Fibroblast of upper back skin (primary cell): ENCODE measurements at regions not wholly inside any gene's neighbourhood (a gene's known extent, or its start where the extent isn't known, plus 50 kb on each side); places are given as distances from the start of the nearest gene placed in this dataset.
"Not testable (repeated sequence)": the region's sequence is repeated elsewhere in the genome, so short reads cannot be mapped to it uniquely, and the experiment has no call there.

Source experiments
- DNase-seq: peaks from one replicate; pipeline ENCODE4 v3.0.0-alpha.2; 2013

DNA sequence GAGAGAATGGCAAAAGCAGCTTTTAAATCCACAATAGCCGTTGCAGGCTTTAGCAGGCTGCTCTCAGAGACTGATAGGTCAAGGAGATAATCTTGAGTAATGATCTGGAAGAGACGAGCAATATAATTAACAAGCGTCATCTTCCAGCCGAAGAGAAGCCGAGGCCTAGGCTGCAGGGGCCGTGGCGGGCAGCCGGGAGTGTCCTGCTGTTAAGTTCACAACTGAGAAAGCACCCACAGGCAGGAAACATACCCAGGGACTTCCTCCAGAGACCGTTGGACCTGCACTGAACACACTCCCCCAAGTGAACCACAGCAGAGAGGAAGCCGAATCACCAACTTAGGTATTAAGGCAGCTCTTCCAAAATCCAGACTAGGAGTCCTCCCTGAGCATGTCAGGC, 182.3 kb downstream of the IRX2 start:
- no peak for DNase-seq

DNA sequence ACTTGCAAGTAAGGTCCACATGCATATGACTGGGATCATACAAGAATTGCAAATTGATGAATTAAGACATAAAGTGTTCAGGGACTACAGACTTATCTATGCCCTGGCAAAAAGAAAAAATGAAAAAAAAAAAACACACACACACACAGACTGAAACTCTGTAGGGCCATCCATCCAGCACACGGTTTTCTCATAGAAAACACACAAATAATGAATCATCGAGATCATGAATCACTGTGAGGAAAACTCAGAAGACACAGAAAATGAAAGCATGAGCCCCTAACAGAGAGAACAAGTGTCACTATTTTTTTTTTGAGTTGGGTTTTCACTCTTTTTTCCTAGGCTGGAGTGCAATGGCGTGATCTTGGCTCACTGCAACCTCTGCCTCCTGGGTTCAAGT, 185.2 kb downstream of the IRX2 start:
- no peak for DNase-seq

DNA sequence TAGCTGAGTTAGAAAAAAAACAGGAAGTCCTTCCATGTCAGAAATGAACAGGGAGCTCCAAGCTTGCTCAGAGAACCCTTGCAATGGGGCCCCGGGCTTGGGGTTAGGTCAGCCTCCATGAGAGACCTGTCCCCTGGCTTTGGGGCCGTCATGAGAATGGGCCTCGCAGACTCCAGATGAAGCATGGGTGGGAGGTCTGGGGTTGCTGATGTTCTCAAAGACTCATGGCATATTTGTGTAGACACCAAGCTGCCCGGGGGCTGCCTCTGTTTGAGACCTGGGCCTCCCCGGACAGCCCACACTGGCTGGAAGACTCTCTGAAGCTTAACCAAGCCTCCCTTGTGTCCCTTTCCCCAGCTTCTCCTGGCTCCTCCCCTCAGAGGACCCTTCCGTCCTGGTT, 186.3 kb downstream of the IRX2 start:
- DNase-seq, result no peak

DNA sequence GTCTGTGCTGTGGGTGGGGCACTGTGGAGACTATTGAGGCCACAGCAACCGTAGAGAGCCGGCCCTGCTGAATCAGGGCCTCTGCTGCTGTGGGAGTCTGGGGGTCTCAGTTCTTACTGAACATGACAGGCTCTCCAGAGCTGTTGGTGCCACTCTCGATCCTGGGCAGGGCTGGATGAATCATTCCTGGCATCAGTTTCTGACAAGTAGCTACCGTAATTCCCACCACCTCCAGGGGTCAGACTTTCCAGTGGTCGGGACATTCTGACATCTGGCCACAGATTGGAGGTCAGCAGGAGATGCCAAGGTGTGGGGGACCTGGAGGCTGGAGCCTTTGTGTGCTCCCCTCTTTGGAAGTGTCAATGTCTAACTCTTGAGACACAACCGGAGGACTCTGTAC, 188.4 kb downstream of the IRX2 start:
- no peak for DNase-seq

DNA sequence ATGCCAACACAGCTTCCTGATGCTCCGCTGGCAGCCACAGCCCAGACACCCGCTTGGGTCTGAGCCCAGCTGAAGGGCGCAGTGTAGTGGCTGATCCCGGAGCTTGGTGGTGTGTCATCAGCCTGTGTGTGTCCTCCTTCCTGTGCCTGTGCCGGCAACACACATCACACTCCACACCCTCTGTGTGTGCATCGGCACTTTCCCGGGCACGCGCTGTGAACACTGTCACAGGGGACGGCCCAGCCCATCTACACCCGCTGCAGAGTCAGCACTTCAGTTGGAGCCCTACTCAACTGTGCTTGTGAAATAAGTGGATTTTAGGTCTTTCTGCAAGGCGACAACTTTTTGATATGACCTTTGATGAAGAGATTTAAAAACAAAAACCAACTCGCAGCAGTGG, 189.4 kb downstream of the IRX2 start:
- no peak for DNase-seq

DNA sequence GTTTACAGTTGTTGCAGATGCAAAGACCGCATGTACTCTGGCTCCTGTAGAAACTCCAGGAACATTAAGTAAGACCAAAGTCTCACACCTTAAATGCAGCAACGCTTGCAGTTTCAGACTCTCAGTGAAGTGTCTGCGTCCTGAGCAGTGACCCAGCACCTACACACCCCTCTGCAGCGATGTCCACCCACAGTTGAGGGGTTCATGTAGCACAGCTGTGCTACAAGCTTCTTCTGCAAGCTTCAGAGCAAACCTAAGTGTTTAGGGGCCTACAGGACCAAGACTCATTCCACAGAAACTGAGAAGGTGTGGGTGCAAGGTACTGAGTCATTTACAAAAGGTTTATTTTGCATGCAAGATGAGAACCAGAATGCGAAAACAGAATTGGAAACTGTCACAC, 191.0 kb downstream of the IRX2 start:
- no peak for DNase-seq

DNA sequence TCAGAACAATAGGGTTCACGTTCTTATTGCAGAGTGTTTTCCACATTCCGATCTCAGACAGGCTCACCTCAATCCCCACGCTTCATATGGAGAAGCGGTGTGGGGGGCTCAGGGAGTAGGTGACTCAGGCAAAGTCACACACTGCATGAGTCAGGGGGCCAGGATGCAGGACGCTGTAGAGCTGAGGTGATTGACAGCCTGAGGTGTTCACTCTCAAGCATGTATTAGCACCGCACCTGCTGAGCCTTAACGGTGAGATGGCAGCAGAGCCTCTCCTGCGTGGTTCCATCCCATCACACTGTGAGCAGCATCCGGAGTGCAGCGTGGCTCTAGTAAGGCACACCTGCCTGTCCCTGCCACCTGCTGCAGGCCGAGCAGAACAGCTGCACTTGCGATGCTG, 194.0 kb downstream of the IRX2 start:
- no peak for DNase-seq

DNA sequence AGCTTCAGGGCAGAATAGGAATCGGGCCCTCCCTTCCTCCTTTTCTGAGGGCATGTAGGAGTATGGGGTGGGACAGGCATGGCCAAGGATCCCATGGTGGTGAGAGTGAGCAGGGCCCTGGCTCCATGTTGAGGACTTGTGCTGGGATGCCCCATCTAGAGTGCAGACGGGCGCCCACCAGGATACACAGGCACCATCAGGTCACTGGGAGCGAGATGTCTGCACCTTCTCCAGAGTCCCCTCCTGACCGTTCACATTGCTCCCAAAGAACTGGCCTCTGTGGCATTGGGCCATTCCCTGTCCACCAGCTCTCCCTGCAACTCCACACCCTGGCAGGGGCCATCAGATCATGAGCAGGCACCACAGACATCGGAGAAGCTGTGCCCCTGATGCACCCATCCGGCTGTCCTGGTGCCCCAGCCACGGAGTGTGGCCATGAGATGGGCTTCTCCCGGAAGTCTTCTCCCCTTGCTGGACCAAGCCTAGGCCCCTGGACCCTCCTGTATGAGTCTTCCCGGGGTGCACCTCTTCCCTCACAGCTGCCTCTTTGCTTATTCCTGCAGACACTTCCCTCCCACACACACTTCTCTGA, 195.0 kb downstream of the IRX2 start:
- DNase-seq, result no peak

DNA sequence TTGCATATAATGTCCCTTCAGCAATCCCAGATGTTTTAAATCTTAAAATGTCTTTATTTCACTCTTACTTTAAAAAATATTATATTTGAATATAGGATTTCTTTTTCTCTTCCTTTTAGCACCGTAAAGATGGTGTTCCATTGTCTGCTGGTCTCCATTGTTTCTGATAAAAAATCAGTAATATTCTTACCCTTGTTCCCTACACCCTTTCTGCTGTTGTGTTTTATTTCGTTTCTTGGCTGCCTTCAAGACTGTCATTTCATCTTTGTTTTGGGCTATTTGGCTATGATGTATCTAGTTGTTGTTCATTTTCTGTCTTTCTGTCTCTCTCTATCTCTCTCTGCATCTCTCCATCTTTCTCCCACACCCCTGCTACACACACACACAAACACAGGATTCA, 197.9 kb downstream of the IRX2 start:
- DNase-seq, result no peak

DNA sequence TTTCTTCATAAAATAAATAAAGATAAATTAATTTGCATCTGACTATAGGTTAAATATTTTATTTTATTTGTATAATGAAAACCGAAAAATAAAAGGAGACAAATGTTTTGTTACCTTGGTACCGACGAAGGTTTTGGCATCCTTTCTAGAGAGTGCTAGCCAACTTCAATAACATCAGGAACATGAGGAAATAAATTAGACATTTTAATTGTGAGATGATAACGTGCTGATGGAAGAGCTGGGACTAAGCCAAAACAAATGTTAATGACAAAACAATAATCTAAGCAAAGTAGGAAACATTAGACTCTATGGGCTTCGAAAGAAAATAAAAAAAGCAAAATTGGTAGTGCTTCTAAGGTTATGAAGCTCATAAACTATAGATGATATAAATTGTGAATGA, 201.0 kb downstream of the IRX2 start:
- DNase-seq, result no peak

DNA sequence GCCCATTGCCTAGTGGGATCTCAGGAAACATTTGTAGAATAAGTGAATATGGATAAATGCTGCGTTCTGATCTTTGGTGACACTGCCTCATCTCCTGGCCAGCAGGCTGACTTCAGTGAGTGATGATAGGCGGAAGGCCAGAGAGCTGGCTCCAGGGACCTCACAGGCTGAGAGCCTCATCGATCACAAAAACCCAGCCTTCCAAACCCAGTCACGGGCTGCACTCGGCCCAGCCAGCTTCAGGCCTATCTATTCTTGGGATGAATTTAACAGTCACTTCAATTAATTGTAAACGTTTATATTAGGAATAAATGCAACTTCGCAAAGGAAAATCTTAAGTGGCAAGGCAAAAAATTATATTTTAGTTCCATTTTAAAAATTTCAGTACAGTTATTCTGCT, 201.6 kb downstream of the IRX2 start:
- no peak for DNase-seq

DNA sequence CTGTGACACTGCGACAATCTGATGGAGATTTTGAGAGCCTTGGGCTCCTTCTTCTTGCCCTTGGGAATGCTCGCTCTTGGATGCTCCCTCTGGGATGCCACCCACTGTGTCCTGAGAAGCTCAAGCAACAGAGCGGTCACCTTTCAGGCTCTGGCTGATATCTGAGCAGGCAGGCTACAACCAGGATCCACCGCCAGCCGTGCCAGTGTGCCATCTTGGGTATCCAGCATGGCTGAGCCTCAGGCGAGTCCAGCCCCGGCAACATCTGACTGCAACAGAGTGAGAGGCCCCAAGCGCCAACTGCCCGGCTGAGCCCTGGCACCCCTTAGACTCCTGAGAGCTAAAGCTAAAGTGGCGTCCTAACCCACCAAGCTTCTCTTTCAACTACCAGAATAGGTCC, 202.1 kb downstream of the IRX2 start:
- DNase-seq, result no peak

DNA sequence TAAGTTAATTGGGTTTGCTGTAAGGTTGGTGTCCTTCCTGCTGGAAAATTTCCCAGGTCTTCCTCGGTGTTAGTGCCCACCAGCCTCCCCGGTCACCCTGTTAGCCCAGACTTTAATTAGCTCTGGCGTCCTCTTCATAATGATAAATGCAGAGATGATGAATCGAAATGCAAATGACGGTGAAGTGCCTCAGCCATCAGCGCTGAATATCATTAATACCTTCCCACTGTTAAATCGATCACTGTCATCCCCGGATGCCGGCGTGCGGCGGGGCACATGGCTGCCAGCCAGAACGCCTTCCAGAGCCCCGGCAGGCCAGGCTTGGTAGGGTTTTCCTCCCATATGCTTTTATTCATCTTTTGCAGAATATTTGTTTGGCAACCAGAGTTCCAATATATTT, 204.5 kb downstream of the IRX2 start:
- DNase-seq, result no peak

DNA sequence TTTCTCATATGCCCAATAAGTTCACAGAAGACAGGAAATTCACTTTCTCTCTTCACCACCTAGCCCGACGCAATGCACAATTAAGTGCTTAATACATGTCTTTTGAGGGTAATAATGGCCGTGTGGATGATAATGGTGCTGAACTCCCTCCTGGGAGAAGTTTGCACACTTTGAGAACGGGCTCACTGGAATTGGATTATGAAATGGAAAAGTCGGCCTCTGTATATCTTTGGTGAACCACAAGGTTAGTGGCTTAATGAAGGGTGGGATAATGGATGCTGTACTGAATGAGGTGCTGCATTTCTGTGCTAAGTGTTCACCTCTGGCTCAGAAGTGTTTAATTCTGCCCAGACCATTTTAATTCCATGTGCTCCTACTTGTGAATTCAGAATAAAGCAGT, 207.5 kb downstream of the IRX2 start:
- no peak for DNase-seq

DNA sequence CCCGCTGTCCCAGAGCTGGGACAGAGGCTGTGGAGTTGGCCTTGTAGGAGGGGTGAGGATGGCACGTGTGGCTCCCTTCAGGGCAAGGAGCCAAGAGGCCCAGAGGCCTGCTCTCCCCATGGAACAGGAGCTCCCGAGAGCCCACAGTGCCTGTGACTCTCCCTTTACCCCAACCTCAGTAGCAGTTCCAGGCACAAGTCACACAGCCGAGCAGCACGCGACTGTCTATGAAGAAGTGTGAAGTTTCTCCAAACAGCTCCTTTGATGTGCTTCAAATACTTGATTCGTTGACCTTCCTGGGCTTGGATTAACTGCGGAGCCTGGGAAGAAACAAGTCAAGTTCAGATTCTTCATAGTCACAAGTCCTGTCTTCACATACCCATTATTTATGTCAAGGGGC, 208.7 kb downstream of the IRX2 start:
- DNase-seq, result no peak

DNA sequence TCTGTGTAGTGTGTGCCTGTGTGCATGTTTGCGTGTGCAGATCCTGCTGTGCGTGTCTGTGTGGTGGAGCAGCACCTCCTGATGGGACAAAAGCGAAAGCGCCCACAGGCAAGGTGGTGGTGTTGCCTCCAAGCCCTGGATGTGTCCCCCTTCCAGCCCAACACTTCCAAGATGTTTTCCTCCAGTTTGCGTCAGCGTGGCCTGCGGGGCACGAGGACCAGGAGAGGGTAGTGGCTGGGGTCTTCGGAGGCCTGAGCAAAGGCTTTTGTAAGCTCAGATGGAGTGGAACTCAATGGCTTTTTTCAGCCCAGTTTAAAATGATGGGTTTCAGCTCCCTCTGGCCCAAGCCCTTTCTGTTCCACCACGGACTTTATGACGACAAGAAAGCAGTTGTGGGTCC, 209.5 kb downstream of the IRX2 start:
- no peak for DNase-seq

DNA sequence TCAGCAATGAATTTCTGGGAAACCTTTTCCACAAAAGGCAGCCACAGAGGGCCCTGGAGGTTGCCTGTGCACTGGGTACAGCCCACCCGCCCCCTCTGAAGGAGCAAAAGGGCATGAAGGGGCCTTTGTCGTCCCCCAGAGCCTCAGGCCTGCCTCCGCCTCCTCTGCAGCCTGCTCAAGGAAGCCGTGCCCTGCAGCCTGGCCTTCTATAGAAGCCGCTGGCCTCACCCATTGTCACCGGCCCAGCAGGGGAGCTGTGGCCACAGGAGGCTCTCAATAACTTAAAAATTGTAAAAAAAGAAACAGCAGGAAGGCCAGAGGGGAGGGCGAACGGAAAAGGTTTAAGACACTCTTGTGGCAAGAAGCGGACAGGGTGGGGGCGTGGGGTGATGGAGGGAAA, 213.3 kb downstream of the IRX2 start:
- no peak for DNase-seq

DNA sequence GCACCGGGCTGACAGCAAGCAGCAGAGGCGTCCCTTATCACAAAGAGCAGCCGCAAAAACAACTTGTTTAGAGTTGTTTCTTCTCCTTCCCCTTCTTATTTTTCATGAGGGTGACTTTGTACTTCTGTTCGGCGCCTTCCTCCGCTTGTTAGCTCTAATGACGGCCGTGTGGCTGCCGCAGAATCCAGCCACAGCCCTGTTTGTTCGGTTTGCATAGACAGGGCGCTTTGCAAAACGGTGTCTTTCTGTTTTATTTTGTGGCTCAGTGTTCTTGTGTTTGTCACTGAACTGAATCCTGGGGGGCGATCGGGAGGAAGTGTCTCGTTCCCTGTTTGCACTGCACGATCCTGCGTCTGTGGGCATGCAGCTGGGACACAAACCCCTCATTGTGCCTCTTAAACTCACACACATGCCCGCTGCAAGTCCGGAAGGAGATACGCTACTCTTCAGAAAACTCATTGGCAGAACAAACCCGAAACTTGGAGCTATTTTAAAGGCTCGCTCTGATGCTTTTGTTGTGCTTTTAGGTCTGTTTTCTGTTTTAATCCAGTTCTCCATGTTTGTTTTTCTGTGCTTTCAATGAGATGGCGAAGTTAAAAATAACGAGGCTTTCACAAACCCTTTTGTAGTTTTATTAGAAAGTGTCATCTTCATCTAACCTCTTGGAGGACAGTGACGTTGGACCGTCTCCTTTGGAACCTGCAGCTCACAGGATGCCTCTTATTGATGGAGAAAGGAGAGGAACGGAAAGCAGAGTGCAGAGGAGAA, 213.9 kb downstream of the IRX2 start:
- DNase-seq, result no peak

DNA sequence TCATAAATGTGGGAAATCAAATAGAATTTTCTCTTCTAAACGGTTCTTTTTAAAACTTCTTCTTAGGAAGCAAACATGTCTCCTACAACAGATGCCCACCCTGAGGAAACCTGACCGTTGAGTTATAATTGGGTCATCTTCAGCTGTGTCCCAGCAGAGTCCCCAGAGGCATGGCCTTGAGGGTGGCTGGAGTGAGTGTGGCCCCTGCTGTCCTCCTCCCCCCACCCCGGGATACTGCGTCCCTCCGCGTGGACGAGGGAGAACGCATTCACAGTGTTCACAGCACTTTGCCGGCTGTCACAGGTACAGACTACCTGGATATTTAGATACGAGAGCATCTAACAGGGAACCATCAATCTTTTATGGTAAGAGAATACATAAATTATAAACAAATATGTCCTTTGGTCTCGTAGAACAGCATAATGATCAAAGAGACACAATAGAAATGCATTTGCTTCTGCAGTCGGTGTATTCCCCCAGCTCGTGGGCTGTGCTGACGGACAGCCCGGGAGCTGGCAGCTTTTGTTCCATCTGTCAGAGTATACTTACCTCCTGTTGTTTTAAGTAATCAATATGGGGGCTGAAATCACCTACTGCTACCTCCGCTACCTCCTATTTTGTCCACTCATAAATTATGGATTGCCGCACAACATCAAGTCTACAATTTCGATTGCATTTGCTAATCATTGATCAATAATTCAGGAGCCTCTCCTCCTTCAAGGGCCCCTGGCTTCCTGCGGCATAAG, 214.7 kb downstream of the IRX2 start:
- DNase-seq, result no peak

DNA sequence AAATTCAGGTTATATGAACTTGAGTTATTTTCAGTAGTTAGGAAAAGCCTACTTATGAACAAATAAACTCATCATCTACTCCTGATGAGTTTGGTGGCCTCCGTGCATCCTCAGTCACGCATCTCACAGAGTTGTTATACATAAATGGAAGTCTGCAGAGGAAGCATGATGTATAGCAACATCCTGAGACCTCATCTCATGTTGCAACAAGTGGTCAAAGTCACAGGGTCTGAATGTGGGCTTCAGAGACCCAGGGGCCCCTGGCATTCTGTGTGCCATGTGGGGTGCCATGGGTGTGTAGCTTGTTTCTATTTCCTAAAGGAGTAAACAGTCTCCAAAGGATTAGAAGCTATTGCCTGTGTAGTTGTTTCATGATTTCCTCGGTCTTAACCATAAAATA, 216.5 kb downstream of the IRX2 start:
- no peak for DNase-seq

DNA sequence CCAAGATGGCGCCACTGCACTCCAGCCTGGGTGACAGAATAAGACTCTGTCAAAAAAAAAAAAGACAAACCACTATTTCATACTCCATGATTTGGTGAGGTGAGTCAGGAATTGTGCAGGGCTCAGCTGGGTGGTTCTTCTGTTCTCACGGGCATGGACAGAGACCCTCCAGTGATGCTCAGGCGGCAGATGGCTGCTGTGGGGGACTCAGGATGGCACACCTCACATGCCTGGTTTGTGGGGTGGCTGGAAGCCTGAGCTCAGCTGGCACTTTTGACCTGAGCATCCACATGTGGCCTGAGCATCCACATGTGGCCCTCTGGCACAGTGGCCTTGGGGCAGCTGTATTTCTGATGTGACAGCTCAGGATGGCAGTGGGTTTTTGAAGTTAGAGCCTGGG, 217.2 kb downstream of the IRX2 start:
- no peak for DNase-seq

DNA sequence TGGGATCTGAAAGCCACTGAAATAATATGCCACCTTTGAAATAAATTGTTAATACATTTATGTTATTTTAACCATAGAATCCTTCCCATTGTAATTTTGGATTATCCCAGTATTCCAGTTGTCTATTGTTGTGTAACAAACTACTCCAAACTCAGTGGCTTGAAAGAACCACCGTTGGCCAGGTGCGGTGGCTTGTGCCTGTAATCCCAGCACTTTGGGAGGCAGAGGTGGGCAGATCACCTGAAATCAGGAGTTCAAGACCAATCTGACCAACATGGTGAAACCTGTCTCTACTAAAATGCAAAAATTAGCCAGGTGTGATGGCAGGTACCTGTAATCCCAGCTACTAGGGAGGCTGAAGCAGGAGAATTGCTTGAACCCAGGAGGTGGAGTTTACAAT, 217.6 kb downstream of the IRX2 start:
- not testable (repeated sequence) for DNase-seq

DNA sequence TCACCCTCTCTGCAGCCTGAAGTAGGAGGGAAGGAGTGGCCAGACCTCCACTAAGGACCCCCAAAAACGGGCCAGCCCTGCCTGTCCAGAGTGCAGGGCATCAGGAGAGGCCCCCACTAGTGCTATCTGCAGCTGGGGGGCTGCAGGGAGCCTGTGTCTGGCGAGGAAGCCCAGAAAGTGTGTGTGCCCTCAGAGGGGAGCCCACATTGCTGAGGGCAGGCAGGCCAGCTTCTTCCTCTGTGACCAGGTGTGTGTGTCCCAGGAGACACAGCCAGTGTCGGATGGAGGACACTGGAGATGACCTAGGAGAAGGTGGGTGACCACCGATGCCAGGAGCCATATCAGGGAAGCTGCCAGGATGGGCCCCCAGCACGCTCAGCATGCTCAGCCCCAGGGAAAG, 218.7 kb downstream of the IRX2 start:
- no peak for DNase-seq

DNA sequence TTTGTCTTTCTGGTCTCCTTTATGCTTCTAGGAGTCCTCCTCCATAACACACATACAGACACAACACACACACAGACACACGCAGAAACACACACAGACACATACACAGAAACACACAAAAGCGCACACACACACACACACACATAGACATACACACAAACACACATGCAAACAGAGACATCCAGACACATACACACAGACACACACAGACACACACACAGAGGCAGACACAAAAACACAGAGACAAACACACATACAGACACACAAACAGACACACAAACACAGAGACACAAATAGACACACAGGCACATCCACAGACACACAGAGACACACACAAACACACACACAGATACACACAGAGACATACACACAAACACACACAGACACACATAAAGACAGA, 220.2 kb downstream of the IRX2 start:
- DNase-seq, result no peak

DNA sequence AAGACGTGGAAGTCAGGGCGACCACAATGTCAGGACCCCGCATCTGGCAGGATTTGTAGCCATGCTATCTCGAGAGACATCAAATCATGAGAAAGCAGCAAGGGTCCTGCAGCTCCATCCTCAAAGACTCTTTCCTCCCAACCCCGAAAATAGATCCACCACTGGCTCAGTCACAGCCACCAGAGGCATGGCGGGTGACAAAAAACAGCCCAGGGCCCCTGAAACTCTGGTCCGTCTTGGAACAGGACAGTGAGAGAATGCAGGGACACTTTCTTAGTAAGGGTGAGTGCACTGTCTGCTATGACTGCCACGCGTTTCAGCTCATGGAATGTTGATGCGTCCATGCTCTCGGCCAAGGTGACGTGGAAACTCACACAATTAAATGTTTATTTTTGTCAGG, 220.9 kb downstream of the IRX2 start:
- DNase-seq, result no peak
